Neural cell (in vitro differentiated cells): ENCODE measurements at regions not wholly inside any gene's neighbourhood (a gene's known extent, or its start where the extent isn't known, plus 50 kb on each side); places are given as distances from the start of the nearest gene placed in this dataset.
"Not testable (repeated sequence)": the region's sequence is repeated elsewhere in the genome, so short reads cannot be mapped to it uniquely, and the experiment has no call there.

ENCODE experiments used
- H2AFZ ChIP-seq: fragments of 200-600, 300-800 bp; sonication (generic), shearing (Covaris generic); 2 replicates; pipeline ENCODE4 v1.6.0; 2014; ENCODE audit warnings: low read depth, mild to moderate bottlenecking, antibody characterized with exemption, low read length, moderate library complexity
- H3F3A ChIP-seq: fragments of 200-600 bp; shearing (Covaris generic); 2 replicates; pipeline ENCODE4 v1.6.1; 2016; ENCODE audit warnings: mild to moderate bottlenecking, moderate library complexity, mixed read lengths, antibody characterized with exemption, low read length; ENCODE audit not compliant: insufficient read depth, poor library complexity, severe bottlenecking
- H3K27ac ChIP-seq: fragments of 200-600, 300-800 bp; sonication (generic), shearing (Covaris generic); 2 replicates; pipeline ENCODE4 v1.5.1; 2014; ENCODE audit warnings: mild to moderate bottlenecking, low read length, moderate library complexity
- H3K27me3 ChIP-seq: fragments of 300-800, 200-600 bp; sonication (generic), shearing (Covaris generic); 2 replicates; pipeline ENCODE4 v1.6.0; 2014; ENCODE audit warnings: mild to moderate bottlenecking, low read depth, low read length, moderate library complexity; ENCODE audit not compliant: insufficient read depth
- H3K36me3 ChIP-seq: fragments of 300-800, 200-600 bp; sonication (generic), shearing (Covaris generic); 2 replicates; pipeline ENCODE4 v1.5.1; 2014; ENCODE audit warnings: mild to moderate bottlenecking, antibody characterized with exemption, low read length, moderate library complexity; ENCODE audit not compliant: insufficient read depth
- H3K4me2 ChIP-seq: fragments of 300-800, 200-600 bp; sonication (generic), shearing (Covaris generic); 2 replicates; pipeline ENCODE4 v1.6.0; 2014; ENCODE audit warnings: mild to moderate bottlenecking, low read length
- H3K4me3 ChIP-seq: fragments of 300-800, 200-600 bp; sonication (generic), shearing (Covaris generic); 2 replicates; pipeline ENCODE4 v1.5.1; 2014; ENCODE audit warnings: mild to moderate bottlenecking, low read length, moderate library complexity
- H3K79me2 ChIP-seq: fragments of 200-600 bp; shearing (Covaris generic); replicated peaks from 2 replicates; pipeline ENCODE4 v1.6.0; 2014; ENCODE audit warnings: mild to moderate bottlenecking, low read length, moderate library complexity; ENCODE audit not compliant: insufficient read depth
- H3K9ac ChIP-seq: fragments of 300-800, 200-600 bp; sonication (generic), shearing (Covaris generic); 2 replicates; pipeline ENCODE4 v1.6.1; 2016; ENCODE audit warnings: mild to moderate bottlenecking, low read length, mixed read lengths
- H3K9me2 ChIP-seq: fragments of 200-600 bp; shearing (Covaris generic); 2 replicates; pipeline ENCODE4 v1.6.1; 2016; ENCODE audit warnings: mild to moderate bottlenecking, low read length, mixed read lengths; ENCODE audit not compliant: insufficient read depth
- H3K9me3 ChIP-seq: fragments of 200-600, 300-800 bp; sonication (generic), shearing (Covaris generic); 2 replicates; pipeline ENCODE4 v1.6.1; 2016; ENCODE audit warnings: mild to moderate bottlenecking, mixed run types, low read length, moderate library complexity, mixed read lengths
- H4K20me1 ChIP-seq: fragments of 200-600 bp; shearing (Covaris generic); 2 replicates; pipeline ENCODE4 v1.6.1; 2016; ENCODE audit warnings: mild to moderate bottlenecking, mixed run types; ENCODE audit not compliant: insufficient read depth
- EP300 ChIP-seq: fragments of 450-650 bp; conservative IDR thresholded peaks from 2 replicates; pipeline ENCODE4 v1.6.1; 2014; ENCODE audit warnings: antibody characterized with exemption, mild to moderate bottlenecking, moderate library complexity; ENCODE audit not compliant: poor library complexity, severe bottlenecking
- EZH2 ChIP-seq: fragments of 200-600, 300-800 bp; shearing (Covaris generic), sonication (generic); IDR thresholded peaks from 2 replicates; pipeline ENCODE4 v1.6.1; 2014; ENCODE audit warnings: antibody characterized with exemption, low read length, borderline replicate concordance, mild to moderate bottlenecking; ENCODE audit not compliant: insufficient read depth, poor library complexity, severe bottlenecking
- MXI1 ChIP-seq: fragments of 450-650 bp; conservative IDR thresholded peaks from 2 replicates; pipeline ENCODE4 v1.6.1; 2014; ENCODE audit warnings: antibody characterized with exemption, mild to moderate bottlenecking; ENCODE audit not compliant: poor library complexity, severe bottlenecking
- POLR2AphosphoS5 ChIP-seq: IDR thresholded peaks from 2 replicates; pipeline ENCODE4 v1.6.1; 2012
- RAD21 ChIP-seq: fragments of 450-650 bp; conservative IDR thresholded peaks from 2 replicates; pipeline ENCODE4 v1.6.1; 2014; ENCODE audit warnings: antibody characterized with exemption, mild to moderate bottlenecking, moderate library complexity
- REST ChIP-seq: IDR thresholded peaks from 2 replicates; pipeline ENCODE4 v1.6.1; 2012; ENCODE audit warnings: borderline replicate concordance
- SMC3 ChIP-seq: fragments of 450-650 bp; conservative IDR thresholded peaks from 2 replicates; pipeline ENCODE4 v1.6.1; 2014; ENCODE audit warnings: antibody characterized with exemption, mild to moderate bottlenecking, moderate library complexity; ENCODE audit not compliant: poor library complexity
- TAF1 ChIP-seq: IDR thresholded peaks from 2 replicates; pipeline ENCODE4 v1.6.1; 2012; ENCODE audit warnings: low read depth
- TF ChIP-seq, protein P1 (sequence below): fragments of 450-650 bp; IDR thresholded peaks from 2 replicates; pipeline ENCODE4 v1.5.1; 2014; ENCODE audit warnings: antibody characterized with exemption, mild to moderate bottlenecking, moderate library complexity; ENCODE audit not compliant: poor library complexity, severe bottlenecking

DNA sequence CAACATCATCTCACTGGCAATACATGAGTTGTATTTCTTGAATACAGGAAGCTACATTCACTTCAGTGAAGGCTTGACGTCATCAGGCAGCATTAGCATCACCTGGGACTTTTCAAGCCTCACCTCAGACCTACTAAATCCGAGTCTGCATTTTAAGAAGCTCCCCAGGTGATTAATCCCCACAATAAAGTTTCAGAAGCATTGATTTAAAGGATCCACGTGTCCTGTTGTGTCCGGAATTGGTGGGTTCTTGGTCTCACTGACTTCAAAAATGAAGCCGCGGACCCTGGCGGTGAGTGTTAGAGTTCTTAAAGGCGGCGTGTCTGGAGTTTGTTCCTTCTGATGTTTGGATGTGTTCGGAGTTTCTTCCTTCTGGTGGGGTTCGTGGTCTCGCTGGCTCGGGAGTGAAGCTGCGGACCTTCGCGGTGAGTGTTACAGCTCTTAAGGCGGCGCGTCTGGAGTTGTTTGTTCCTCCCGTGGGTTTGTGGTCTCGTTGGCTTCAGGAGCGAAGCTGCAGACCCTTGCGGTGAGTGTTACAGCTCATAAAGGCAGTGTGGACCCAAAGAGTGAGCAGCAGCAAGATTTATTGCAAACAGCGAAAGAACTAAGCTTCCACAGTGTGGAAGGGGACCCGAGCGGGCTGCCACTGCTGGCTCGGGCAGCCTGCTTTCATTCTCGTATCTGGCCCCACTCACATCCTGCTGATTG is 121.3 kb upstream of the ANKH start:
- H3K9ac ChIP-seq, H3K9me3 ChIP-seq, H2AFZ ChIP-seq, H3K79me2 ChIP-seq, H3K4me2 ChIP-seq, H3F3A ChIP-seq, H3K9me2 ChIP-seq, H3K27me3 ChIP-seq, H3K4me3 ChIP-seq, H3K36me3 ChIP-seq, H3K27ac ChIP-seq, H4K20me1 ChIP-seq: not testable (repeated sequence)

DNA sequence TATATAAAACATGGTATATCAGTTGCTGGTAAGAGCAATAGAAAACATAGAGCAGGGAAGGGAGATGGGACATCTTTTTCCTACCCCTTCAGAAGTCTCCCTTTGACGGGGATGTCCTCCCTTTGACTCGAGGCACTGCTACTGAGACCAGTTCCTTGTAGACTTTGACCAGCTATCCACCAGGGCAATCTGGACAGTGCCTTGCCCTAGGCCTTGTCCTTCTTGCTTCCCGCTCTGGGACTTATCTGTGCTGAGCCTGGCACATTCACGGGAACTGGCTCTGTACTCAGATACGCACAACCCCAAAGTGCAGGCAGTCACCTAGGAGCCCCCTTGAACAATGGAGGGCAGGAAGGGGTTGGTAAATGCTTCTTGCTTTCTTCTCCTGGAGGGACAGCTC is 116.6 kb upstream of the ANKH start:
- no peak overlapping the region for H3K4me3 ChIP-seq
- no peak overlapping the region for H3K27ac ChIP-seq
- no peaks in the 10 kb centered on the region for H3K9me3 ChIP-seq
- no peaks in the 10 kb centered on the region for H4K20me1 ChIP-seq
- H3F3A ChIP-seq = no peaks in the 10 kb centered on the region
- no peaks in the 10 kb centered on the region for H3K79me2 ChIP-seq
- H3K9me2 ChIP-seq = no peaks in the 10 kb centered on the region
- no peak for TF ChIP-seq EP300
- TF ChIP-seq POLR2AphosphoS5 = no peak
- no peak for TF ChIP-seq SMC3
- no peak for TF ChIP-seq RAD21
- no peak for TF ChIP-seq MXI1
- no peak for TF ChIP-seq EZH2
- TF ChIP-seq TAF1 = no peak
- TF ChIP-seq REST = no peak
- TF ChIP-seq, protein P1, sequence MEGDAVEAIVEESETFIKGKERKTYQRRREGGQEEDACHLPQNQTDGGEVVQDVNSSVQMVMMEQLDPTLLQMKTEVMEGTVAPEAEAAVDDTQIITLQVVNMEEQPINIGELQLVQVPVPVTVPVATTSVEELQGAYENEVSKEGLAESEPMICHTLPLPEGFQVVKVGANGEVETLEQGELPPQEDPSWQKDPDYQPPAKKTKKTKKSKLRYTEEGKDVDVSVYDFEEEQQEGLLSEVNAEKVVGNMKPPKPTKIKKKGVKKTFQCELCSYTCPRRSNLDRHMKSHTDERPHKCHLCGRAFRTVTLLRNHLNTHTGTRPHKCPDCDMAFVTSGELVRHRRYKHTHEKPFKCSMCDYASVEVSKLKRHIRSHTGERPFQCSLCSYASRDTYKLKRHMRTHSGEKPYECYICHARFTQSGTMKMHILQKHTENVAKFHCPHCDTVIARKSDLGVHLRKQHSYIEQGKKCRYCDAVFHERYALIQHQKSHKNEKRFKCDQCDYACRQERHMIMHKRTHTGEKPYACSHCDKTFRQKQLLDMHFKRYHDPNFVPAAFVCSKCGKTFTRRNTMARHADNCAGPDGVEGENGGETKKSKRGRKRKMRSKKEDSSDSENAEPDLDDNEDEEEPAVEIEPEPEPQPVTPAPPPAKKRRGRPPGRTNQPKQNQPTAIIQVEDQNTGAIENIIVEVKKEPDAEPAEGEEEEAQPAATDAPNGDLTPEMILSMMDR = no peak
- H3K4me2 ChIP-seq = no peak overlapping the region
- H3K27me3 ChIP-seq = no peaks in the 10 kb centered on the region
- no peak overlapping the region for H3K9ac ChIP-seq
- H3K36me3 ChIP-seq = no peaks in the 10 kb centered on the region
- no peak overlapping the region for H2AFZ ChIP-seq

DNA sequence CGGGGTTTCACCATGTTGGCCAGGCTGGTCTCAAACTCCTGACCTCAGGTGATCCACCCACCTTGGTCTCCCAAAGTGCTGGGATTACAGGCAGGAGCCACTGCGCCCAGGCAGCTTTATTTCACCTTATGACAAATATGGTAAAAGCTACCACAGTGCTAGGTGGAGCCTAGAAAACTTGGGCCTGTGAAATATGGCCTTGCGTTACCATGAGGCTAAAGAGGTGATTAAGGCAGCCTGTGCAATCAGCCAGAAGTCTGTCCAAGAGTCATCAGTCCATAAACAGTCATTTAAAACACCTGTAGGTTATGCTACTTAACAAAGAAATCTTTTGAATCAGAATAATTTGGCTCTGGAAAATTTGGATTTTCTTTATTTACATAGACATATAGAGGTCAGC is 114.8 kb upstream of the ANKH start:
- Histone ChIP-seq H3K79me2 (no peaks in the 10 kb centered on the region), H3K9ac (no peak overlapping the region), H3K27me3 (no peaks in the 10 kb centered on the region), H3K36me3 (no peaks in the 10 kb centered on the region), H4K20me1 (no peaks in the 10 kb centered on the region), H3K4me3 (no peak overlapping the region), H2AFZ (no peak overlapping the region), H3K9me3 (no peaks in the 10 kb centered on the region), H3K9me2 (no peaks in the 10 kb centered on the region), H3K4me2 (no peak overlapping the region), H3K27ac (no peak overlapping the region), H3F3A (no peaks in the 10 kb centered on the region)
- TF ChIP-seq POLR2AphosphoS5 (no peak), EZH2 (no peak), RAD21 (no peak), EP300 (no peak), TAF1 (no peak), REST (no peak), SMC3 (no peak), MXI1 (no peak)
- TF ChIP-seq, protein P1 = no peak
